GM23338 (cell line): ENCODE measurements at regions not wholly inside any gene's neighbourhood (a gene's known extent, or its start where the extent isn't known, plus 50 kb on each side); places are given as distances from the start of the nearest gene placed in this dataset.

ENCODE experiments used
- ATAC-seq: fragments of 200-7000 bp; cut with Tn5 transposase; 3 replicates; pipeline ENCODE4 v1.9.1; 2020
- DNase-seq: peaks from one replicate; pipeline ENCODE4 v3.0.0-alpha.2; 2015; ENCODE audit warnings: low spot score
- H2AFZ ChIP-seq: fragments of 200-600 bp; sonication (generic); 2 replicates; pipeline ENCODE4 v1.8.0; 2016; ENCODE audit warnings: antibody characterized with exemption, mild to moderate bottlenecking, moderate library complexity
- H3F3A ChIP-seq: fragments of 200-600 bp; sonication (generic); replicated peaks from 2 replicates; pipeline ENCODE4 v1.8.0; 2017; ENCODE audit warnings: antibody characterized with exemption, mixed run types, low read depth
- H3K27ac ChIP-seq: fragments of 200-600 bp; sonication (generic); 2 replicates; pipeline ENCODE4 v1.6.1; 2016; ENCODE audit warnings: low read depth
- H3K27me3 ChIP-seq: fragments of 200-600 bp; sonication (generic); 2 replicates; pipeline ENCODE4 v1.8.0; 2016; ENCODE audit warnings: mild to moderate bottlenecking, mixed run types, moderate library complexity; ENCODE audit not compliant: insufficient read depth
- H3K36me3 ChIP-seq: fragments of 200-600 bp; sonication (generic); 2 replicates; pipeline ENCODE4 v1.8.0; 2016; ENCODE audit warnings: mild to moderate bottlenecking; ENCODE audit not compliant: insufficient read depth
- H3K4me1 ChIP-seq: fragments of 200-600 bp; sonication (generic); 2 replicates; pipeline ENCODE4 v1.8.0; 2016; ENCODE audit warnings: mild to moderate bottlenecking, moderate library complexity; ENCODE audit not compliant: insufficient read depth
- H3K4me2 ChIP-seq: fragments of 200-600 bp; sonication (generic); 2 replicates; pipeline ENCODE4 v1.7.1; 2017; ENCODE audit warnings: mixed run types
- H3K4me3 ChIP-seq: fragments of 200-600 bp; sonication (generic); 2 replicates; pipeline ENCODE4 v1.6.1; 2016; ENCODE audit warnings: mixed run types
- H3K79me2 ChIP-seq: fragments of 200-600 bp; sonication (generic); replicated peaks from 2 replicates; pipeline ENCODE4 v1.8.0; 2017; ENCODE audit warnings: mild to moderate bottlenecking; ENCODE audit not compliant: insufficient read depth
- H3K9me2 ChIP-seq: fragments of 200-600 bp; sonication (generic); 2 replicates; pipeline ENCODE4 v1.8.0; 2017; ENCODE audit not compliant: insufficient read depth
- H4K20me1 ChIP-seq: fragments of 200-600 bp; sonication (generic); replicated peaks from 2 replicates; pipeline ENCODE4 v1.8.0; 2017; ENCODE audit warnings: mild to moderate bottlenecking; ENCODE audit not compliant: insufficient read depth
- H3K27ac Mint-ChIP-seq: 2 replicates; pipeline ENCODE4 v1.8.0; 2020; ENCODE audit warnings: inconsistent platforms, mild to moderate bottlenecking, moderate library complexity, mixed read lengths
- H3K27me3 Mint-ChIP-seq: 3 replicates; pipeline ENCODE4 v1.8.0; 2022; ENCODE audit warnings: low read depth, mild to moderate bottlenecking, moderate library complexity, mixed read lengths, inconsistent platforms; ENCODE audit not compliant: insufficient read depth, poor library complexity
- H3K36me3 Mint-ChIP-seq: 3 replicates; pipeline ENCODE4 v1.8.0; 2021; ENCODE audit warnings: low read depth, mild to moderate bottlenecking, inconsistent platforms, moderate library complexity, mixed read lengths
- H3K4me1 Mint-ChIP-seq: 3 replicates; pipeline ENCODE4 v1.8.0; 2020; ENCODE audit warnings: mild to moderate bottlenecking, inconsistent platforms, mixed read lengths
- H3K4me3 Mint-ChIP-seq: 3 replicates; pipeline ENCODE4 v1.8.0; 2021; ENCODE audit warnings: moderate library complexity, mild to moderate bottlenecking, inconsistent platforms, mixed read lengths
- H3K9me3 Mint-ChIP-seq: 3 replicates; pipeline ENCODE4 v1.8.0; 2020; ENCODE audit warnings: moderate library complexity, mild to moderate bottlenecking, inconsistent platforms, mixed read lengths
- CREB1 ChIP-seq: fragments of 250-450 bp; sonication (Bioruptor Pico); IDR thresholded peaks from 2 replicates; pipeline ENCODE4 v1.5.0; 2020; ENCODE audit warnings: low read depth, mild to moderate bottlenecking, moderate library complexity
- EZH2 ChIP-seq: fragments of 200-600 bp; sonication (generic); IDR thresholded peaks from one replicate; pipeline ENCODE4 v1.8.0; 2017; ENCODE audit warnings: antibody characterized with exemption, mild to moderate bottlenecking, low read depth; ENCODE audit not compliant: unreplicated experiment
- EZH2phosphoT487 ChIP-seq: fragments of 200-600 bp; sonication (generic); IDR thresholded peaks from one replicate; pipeline ENCODE4 v1.8.1; 2018; ENCODE audit warnings: antibody characterized with exemption; ENCODE audit not compliant: unreplicated experiment
- JUNB ChIP-seq: IDR thresholded peaks from one replicate; pipeline ENCODE4 v1.6.1; 2016; ENCODE audit warnings: antibody characterized with exemption; ENCODE audit not compliant: unreplicated experiment
- NANOG ChIP-seq: IDR thresholded peaks from 2 replicates; pipeline ENCODE4 v1.6.1; 2016; ENCODE audit warnings: antibody characterized with exemption, borderline replicate concordance
- POLR2AphosphoS5 ChIP-seq: IDR thresholded peaks from 2 replicates; pipeline ENCODE4 v1.6.1; 2016; ENCODE audit warnings: antibody characterized with exemption, low read depth
- STAT1 ChIP-seq: IDR thresholded peaks from one replicate; pipeline ENCODE4 v1.6.1; 2016; ENCODE audit warnings: antibody characterized with exemption; ENCODE audit not compliant: unreplicated experiment
- ZNF114 ChIP-seq: fragments of 250-450 bp; sonication (Bioruptor Pico); IDR thresholded peaks from 2 replicates; pipeline ENCODE4 v1.5.0; 2020; ENCODE audit warnings: mild to moderate bottlenecking, moderate library complexity
- ZNF331 ChIP-seq: fragments of 250-450 bp; sonication (Bioruptor Pico); IDR thresholded peaks from 2 replicates; pipeline ENCODE4 v1.5.0; 2020; ENCODE audit warnings: low read depth, mild to moderate bottlenecking, moderate library complexity
- ZNF462 ChIP-seq: fragments of 250-450 bp; sonication (Bioruptor Pico); IDR thresholded peaks from 2 replicates; pipeline ENCODE4 v1.5.0; 2020; ENCODE audit warnings: mild to moderate bottlenecking, moderate library complexity

GRCh38 chrX:21047034-21047455 is 327.2 kb upstream of the CNKSR2 start (continued):
- TF ChIP-seq ZNF462 = peak; percentile 51
- no peak for TF ChIP-seq POLR2AphosphoS5
- no peak for TF ChIP-seq CREB1 (CRISPR knock-in tag)
- no peak for TF ChIP-seq JUNB

- ATAC-seq (no peak), DNase-seq (no peak)
- H3K36me3 ChIP-seq = no peaks in the 10 kb centered on the region
- no peaks in the 10 kb centered on the region for H3K4me1 ChIP-seq
- Mint-ChIP-seq H3K27ac (no peak overlapping the region), H3K4me3 (no peak overlapping the region), H3K36me3 (peaks cover 3% of the 10 kb centered on the region; the same call in 1 of the 3 replicates), H3K9me3 (peaks cover 9% of the 10 kb centered on the region), H3K4me1 (no peaks in the 10 kb centered on the region), H3K27me3 (peaks cover 4% of the 10 kb centered on the region)
- no peak overlapping the region for H3K27ac ChIP-seq
- H2AFZ ChIP-seq = no peak overlapping the region
- H3F3A ChIP-seq = no peaks in the 10 kb centered on the region
- no peaks in the 10 kb centered on the region for H3K9me2 ChIP-seq
- no peaks in the 10 kb centered on the region for H3K79me2 ChIP-seq
- H3K4me2 ChIP-seq = no peak overlapping the region
- no peaks in the 10 kb centered on the region for H4K20me1 ChIP-seq
- no peak overlapping the region for H3K4me3 ChIP-seq
- no peaks in the 10 kb centered on the region for H3K27me3 ChIP-seq
- TF ChIP-seq ZNF331 = no peak
- no peak for TF ChIP-seq EZH2phosphoT487
- TF ChIP-seq STAT1 = no peak
- no peak for TF ChIP-seq EZH2
- TF ChIP-seq ZNF114 (CRISPR knock-in tag) = no peak
- no peak for TF ChIP-seq CREB1 (CRISPR knock-in tag)
- no peak for TF ChIP-seq NANOG
- TF ChIP-seq ZNF462 = no peak
Observed at GRCh38 chrX:21014326-21014725, 359.9 kb upstream of the CNKSR2 start.
